ENCODE measurements at regions not wholly inside any gene's neighbourhood (a gene's known extent, or its start where the extent isn't known, plus 50 kb on each side); places are given as distances from the start of the nearest gene placed in this dataset.

DNA sequence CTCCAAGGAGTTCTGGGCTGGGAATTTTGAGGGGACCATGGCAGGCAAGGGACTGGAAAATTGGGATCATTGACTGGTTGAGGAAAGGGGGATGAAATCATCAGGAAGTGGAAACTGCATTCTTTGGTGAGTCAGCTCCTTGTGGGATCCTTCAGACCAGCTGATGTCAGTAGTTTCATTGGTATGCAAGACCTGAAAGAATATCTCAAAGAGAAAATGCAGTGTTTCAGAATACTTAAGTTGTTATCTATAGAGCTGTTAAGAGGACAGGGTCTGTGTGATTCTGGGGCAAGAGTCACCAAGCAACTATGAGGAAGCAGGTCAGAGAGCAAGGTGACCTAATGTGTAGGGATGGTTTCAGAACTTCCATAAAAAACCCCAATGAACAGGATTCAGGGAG lies 595.9 kb upstream of the AUTS2 start:
- Histone ChIP-seq H3K9me3 (ENCODE audit: severe bottlenecking) (peaks cover 15% of the 10 kb centered on the region), H3K4me3 (ENCODE audit: low read depth, low read length) (no peak overlapping the region), H3K27me3 (ENCODE audit: insufficient read depth, low read depth, severe bottlenecking) (no peaks in the 10 kb centered on the region), H3K36me3 (no peaks in the 10 kb centered on the region), H3K27ac (no peak overlapping the region)
- TF ChIP-seq, protein P1, sequence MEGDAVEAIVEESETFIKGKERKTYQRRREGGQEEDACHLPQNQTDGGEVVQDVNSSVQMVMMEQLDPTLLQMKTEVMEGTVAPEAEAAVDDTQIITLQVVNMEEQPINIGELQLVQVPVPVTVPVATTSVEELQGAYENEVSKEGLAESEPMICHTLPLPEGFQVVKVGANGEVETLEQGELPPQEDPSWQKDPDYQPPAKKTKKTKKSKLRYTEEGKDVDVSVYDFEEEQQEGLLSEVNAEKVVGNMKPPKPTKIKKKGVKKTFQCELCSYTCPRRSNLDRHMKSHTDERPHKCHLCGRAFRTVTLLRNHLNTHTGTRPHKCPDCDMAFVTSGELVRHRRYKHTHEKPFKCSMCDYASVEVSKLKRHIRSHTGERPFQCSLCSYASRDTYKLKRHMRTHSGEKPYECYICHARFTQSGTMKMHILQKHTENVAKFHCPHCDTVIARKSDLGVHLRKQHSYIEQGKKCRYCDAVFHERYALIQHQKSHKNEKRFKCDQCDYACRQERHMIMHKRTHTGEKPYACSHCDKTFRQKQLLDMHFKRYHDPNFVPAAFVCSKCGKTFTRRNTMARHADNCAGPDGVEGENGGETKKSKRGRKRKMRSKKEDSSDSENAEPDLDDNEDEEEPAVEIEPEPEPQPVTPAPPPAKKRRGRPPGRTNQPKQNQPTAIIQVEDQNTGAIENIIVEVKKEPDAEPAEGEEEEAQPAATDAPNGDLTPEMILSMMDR (IDR thresholded peaks at IDR 0.05; ENCODE audit: low read depth, low read length): no peak
- DNase-seq: no peak

DNA sequence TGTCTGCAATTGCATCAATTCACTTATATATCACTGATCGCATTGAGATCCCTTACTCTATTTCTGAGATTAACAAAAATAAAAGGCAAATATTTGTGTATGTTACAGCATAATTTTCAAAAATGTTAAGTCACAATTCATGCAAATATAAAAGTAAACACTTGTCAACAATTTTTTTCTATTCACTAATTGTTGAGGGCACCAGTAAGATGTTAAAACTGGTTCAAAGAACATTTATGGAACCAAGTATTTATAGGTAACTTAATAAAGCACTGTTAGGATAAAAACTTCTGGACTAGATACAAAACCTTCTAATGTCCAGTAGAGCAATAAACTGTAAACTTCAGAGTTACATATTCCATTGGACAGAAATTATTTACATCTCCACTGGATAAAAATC lies 586.1 kb upstream of the AUTS2 start:
- H3K9me3 ChIP-seq (ENCODE audit: severe bottlenecking): no peaks in the 10 kb centered on the region
- no peak for DNase-seq
- TF ChIP-seq, protein P1 (IDR thresholded peaks at IDR 0.05; ENCODE audit: low read depth, low read length): no peak
- no peaks in the 10 kb centered on the region for H3K27me3 ChIP-seq (ENCODE audit: insufficient read depth, low read depth, severe bottlenecking)
- no peaks in the 10 kb centered on the region for H3K36me3 ChIP-seq
- no peak overlapping the region for H3K4me3 ChIP-seq (ENCODE audit: low read depth, low read length)
- H3K27ac ChIP-seq: no peak overlapping the region

DNA sequence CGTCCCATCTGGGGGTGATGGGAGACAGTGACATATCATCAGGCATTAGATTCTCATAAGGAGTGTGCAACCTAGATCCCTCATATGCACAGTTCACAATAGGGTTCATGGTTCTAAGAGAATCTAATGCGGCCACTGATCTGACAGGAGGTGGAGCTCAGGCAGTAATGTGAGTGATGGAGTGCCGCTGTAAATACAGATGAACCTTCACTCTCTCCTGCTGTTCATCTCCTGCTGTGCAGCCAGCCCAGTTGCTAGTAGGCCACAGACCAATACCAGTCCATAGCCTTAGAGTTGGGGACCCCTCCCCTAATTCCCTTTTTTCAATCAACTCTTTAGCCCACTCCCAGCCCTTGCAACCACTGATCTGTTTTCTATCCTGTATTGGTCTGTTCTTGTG lies 581.1 kb upstream of the AUTS2 start:
- no peaks in the 10 kb centered on the region for H3K27me3 ChIP-seq (ENCODE audit: insufficient read depth, low read depth, severe bottlenecking)
- no peak overlapping the region for H3K4me3 ChIP-seq (ENCODE audit: low read depth, low read length)
- no peaks in the 10 kb centered on the region for H3K36me3 ChIP-seq
- H3K27ac ChIP-seq: no peak overlapping the region
- peaks cover 8% of the 10 kb centered on the region for H3K9me3 ChIP-seq (ENCODE audit: severe bottlenecking)
- TF ChIP-seq, protein P1 (IDR thresholded peaks at IDR 0.05; ENCODE audit: low read depth, low read length): no peak
- DNase-seq: peak; percentile 29

DNA sequence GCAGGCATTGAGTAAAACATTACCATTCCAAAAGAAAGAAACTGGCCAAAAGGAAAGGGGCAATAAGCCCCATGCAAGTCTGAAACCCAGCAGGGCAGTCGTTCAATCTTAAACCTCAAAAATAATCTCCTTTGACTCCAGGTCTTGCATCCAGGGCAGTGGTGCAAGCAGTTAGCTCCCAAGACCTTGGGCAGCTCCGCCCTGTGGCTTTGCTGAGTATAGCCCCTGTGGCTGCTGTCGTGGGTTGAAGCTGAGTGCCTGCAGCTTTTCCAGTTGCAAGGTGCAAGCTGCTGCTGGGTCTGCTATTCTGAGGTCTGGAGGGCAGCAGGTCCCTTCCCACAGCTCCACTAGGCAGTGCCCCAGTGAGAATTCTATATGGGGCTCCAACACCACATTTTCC lies 580.1 kb upstream of the AUTS2 start:
- TF ChIP-seq, protein P1 (IDR thresholded peaks at IDR 0.05; ENCODE audit: low read depth, low read length): peak; percentile 81
- Histone ChIP-seq H3K27me3 (ENCODE audit: insufficient read depth, low read depth, severe bottlenecking) (no peaks in the 10 kb centered on the region), H3K4me3 (ENCODE audit: low read depth, low read length) (no peak overlapping the region), H3K27ac (no peak overlapping the region), H3K9me3 (ENCODE audit: severe bottlenecking) (peaks cover 8% of the 10 kb centered on the region), H3K36me3 (no peaks in the 10 kb centered on the region)
- peak; percentile 71 for DNase-seq

DNA sequence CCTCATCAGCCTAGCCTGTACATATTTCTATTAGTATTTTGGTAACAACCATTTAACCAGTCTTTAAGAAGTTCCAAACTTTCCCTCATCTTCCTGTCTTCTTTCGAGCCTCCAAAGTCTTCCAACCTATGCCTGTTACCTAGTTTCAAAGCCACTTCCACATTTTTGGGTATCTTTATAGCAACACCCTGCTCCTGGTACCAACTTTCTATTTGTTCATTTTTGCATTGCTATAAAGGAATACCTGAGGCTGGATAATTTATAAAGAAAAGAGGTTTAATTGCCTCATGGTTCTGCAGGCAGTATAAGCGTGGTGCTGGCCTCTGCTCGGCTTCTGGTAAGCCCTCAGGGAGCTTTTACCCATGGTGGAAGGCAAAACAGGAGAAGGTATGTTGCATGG lies 578.8 kb upstream of the AUTS2 start:
- Histone ChIP-seq H3K4me3 (ENCODE audit: low read depth, low read length) (no peak overlapping the region), H3K27ac (no peak overlapping the region), H3K27me3 (ENCODE audit: insufficient read depth, low read depth, severe bottlenecking) (no peaks in the 10 kb centered on the region), H3K9me3 (ENCODE audit: severe bottlenecking) (peaks cover 8% of the 10 kb centered on the region), H3K36me3 (no peaks in the 10 kb centered on the region)
- TF ChIP-seq, protein P1 (IDR thresholded peaks at IDR 0.05; ENCODE audit: low read depth, low read length): no peak
- no peak for DNase-seq

DNA sequence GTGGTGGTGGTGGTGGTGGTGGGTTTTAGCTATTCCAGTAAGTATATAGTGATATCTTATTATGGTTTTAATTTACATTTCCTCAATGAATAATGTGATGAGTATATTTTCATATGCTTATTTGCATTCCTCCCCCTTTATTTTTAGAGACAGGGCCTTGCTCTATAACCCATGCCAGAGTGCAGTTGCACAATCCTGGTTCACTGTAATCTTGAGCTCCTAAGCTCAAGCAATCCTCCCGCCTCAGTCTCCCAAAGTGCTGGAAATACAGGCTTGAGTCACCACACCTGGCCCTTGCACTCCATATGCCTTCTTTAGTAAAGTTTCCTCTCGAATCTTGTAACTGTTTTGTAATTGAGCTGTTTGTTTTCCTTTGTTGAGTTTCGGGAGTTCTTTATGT lies 577.7 kb upstream of the AUTS2 start:
- no peak overlapping the region for H3K4me3 ChIP-seq (ENCODE audit: low read depth, low read length)
- TF ChIP-seq, protein P1 (IDR thresholded peaks at IDR 0.05; ENCODE audit: low read depth, low read length): no peak
- H3K27ac ChIP-seq: no peak overlapping the region
- peaks cover 8% of the 10 kb centered on the region for H3K9me3 ChIP-seq (ENCODE audit: severe bottlenecking)
- no peak for DNase-seq
- no peaks in the 10 kb centered on the region for H3K36me3 ChIP-seq
- no peaks in the 10 kb centered on the region for H3K27me3 ChIP-seq (ENCODE audit: insufficient read depth, low read depth, severe bottlenecking)
